Activated naive CD4-positive, alpha-beta T cell treated with anti-CD3 and anti-CD28 coated beads, Interleukin-2, amount 10 ng/mL, durations not matched to agents 7 days and 5 days (primary cell): ENCODE measurements at regions not wholly inside any gene's neighbourhood (a gene's known extent, or its start where the extent isn't known, plus 50 kb on each side); places are given as distances from the start of the nearest gene placed in this dataset.
"Not testable (repeated sequence)": the region's sequence is repeated elsewhere in the genome, so short reads cannot be mapped to it uniquely, and the experiment has no call there.

ENCODE experiments used
- CTCF ChIA-PET: fragments of 350-600 bp; sonication (Branson Sonifier 250); formaldehyde crosslinking; loops from one replicate; lab custom pipeline; 2021; ENCODE audit warnings: antibody characterized with exemption; lab: Charles Lee
- DNase-seq: peaks from one replicate; pipeline ENCODE4 v3.0.0-alpha.2; 2020
- H3K27ac Mint-ChIP-seq: one replicate; pipeline ENCODE4 v1.8.0; 2021; ENCODE audit warnings: mild to moderate bottlenecking, moderate library complexity, mixed read lengths
- H3K27me3 Mint-ChIP-seq: one replicate; pipeline ENCODE4 v1.8.0; 2021; ENCODE audit warnings: mild to moderate bottlenecking, mixed read lengths
- H3K36me3 Mint-ChIP-seq: one replicate; pipeline ENCODE4 v1.8.0; 2021; ENCODE audit warnings: mixed read lengths
- H3K4me1 Mint-ChIP-seq: one replicate; pipeline ENCODE4 v1.8.0; 2021; ENCODE audit warnings: mixed read lengths
- H3K4me3 Mint-ChIP-seq: one replicate; pipeline ENCODE4 v1.8.0; 2021; ENCODE audit warnings: mild to moderate bottlenecking, moderate library complexity, mixed read lengths
- H3K9me3 Mint-ChIP-seq: one replicate; pipeline ENCODE4 v1.8.0; 2021; ENCODE audit warnings: mixed read lengths

DNA sequence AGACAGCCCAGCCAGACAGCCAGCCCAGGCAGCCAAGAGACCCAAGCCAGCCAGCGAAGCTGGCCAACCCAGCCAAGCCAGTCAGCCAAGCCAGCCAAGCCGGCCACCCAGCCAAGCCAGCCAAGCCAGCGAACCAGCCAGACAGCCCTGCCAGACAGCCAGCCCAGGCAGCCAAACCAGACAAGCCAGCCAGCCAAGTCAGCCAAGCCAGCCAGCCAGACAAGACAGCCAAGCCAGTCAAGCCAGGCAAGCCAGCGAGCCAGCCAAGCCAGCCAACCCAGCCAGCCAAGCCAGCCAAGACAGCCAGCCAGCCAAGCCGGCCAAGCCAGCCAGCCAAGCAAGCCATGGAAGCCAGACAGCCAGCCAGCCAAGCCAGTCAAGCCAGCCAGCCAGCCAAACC is 327.9 kb upstream of the PLGLB2 start:
- DNase-seq, H3K27ac Mint-ChIP-seq, H3K36me3 Mint-ChIP-seq, H3K27me3 Mint-ChIP-seq, H3K4me3 Mint-ChIP-seq, H3K4me1 Mint-ChIP-seq, H3K9me3 Mint-ChIP-seq, CTCF ChIA-PET: not testable (repeated sequence)

- CTCF ChIA-PET, H3K27me3 Mint-ChIP-seq, H3K4me3 Mint-ChIP-seq, DNase-seq, H3K36me3 Mint-ChIP-seq, H3K4me1 Mint-ChIP-seq, H3K9me3 Mint-ChIP-seq, H3K27ac Mint-ChIP-seq: not testable (repeated sequence)
Measured at GRCh38 chr2:87420954-87421353, 326.9 kb upstream of the PLGLB2 start.

- H3K27me3 Mint-ChIP-seq, DNase-seq, H3K9me3 Mint-ChIP-seq, H3K4me1 Mint-ChIP-seq, H3K4me3 Mint-ChIP-seq, H3K36me3 Mint-ChIP-seq, H3K27ac Mint-ChIP-seq, CTCF ChIA-PET: not testable (repeated sequence)
Measured at GRCh38 chr2:87423796-87424762, 323.8 kb upstream of the PLGLB2 start.

- H3K36me3 Mint-ChIP-seq, H3K27ac Mint-ChIP-seq, H3K4me1 Mint-ChIP-seq, H3K27me3 Mint-ChIP-seq, H3K9me3 Mint-ChIP-seq, DNase-seq, H3K4me3 Mint-ChIP-seq, CTCF ChIA-PET: not testable (repeated sequence)
Measured at GRCh38 chr2:87424763-87425154, 323.1 kb upstream of the PLGLB2 start.

DNA sequence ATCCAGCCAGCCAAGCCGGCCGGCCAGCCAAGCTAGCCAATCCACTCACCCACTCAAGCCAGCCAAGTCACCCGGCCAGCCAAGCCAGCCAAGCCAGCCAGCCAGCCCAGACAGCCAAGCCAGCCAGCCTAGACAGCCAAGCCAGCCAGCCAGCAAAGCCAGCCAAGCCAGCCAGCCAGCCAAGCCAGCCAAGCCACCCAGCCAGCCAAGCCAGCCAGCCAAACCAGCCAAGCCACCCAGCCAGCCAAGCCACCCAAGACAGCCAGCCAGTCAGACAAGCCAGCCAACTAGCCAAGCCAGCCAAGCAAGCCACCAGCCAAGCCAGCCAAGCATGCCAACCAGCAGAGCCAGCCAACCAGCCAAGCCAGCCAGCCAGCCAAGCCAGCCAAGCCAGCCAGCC is 322.7 kb upstream of the PLGLB2 start:
- H3K4me1 Mint-ChIP-seq, CTCF ChIA-PET, H3K9me3 Mint-ChIP-seq, H3K4me3 Mint-ChIP-seq, DNase-seq, H3K36me3 Mint-ChIP-seq, H3K27ac Mint-ChIP-seq, H3K27me3 Mint-ChIP-seq: not testable (repeated sequence)

- H3K9me3 Mint-ChIP-seq, CTCF ChIA-PET, H3K4me1 Mint-ChIP-seq, H3K36me3 Mint-ChIP-seq, H3K27ac Mint-ChIP-seq, H3K27me3 Mint-ChIP-seq, DNase-seq, H3K4me3 Mint-ChIP-seq: not testable (repeated sequence)
Measured at GRCh38 chr2:87425717-87426116, 322.2 kb upstream of the PLGLB2 start.

DNA sequence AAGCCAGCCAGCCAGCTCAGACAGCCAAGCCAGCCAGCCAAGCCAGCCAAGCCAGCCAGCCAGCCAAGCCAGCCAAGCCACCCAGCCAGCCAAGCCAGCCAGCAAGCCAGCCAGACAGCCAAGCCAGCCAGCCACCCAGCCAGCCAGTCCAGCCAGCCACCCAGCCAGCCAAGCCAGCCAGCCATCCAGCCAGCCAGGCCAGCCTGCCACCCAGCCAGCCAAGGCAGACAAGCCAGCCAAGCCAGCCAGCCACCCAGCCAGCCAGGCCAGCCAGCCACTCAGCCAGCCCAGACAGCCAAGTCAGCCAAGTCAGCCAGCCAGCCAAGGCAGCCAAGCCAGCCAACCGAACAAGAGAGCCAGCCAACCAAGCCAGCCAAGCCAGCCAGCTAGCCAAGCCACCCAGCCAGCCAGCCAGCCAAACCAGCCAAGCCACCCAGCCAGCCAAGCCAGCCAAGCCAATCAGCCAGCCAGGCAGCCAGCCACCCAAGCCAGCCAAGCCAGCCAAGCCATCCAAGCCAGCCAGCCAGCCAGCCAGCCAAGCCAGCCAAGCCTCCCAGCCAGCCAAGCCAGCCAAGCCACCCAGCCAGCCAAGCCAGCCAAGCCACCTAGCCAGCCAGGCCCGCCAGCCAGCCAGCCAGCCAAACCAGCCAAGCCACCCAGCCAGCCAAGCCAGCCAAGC is 319.3 kb upstream of the PLGLB2 start:
- H3K27ac Mint-ChIP-seq, CTCF ChIA-PET, H3K4me3 Mint-ChIP-seq, H3K9me3 Mint-ChIP-seq, H3K36me3 Mint-ChIP-seq, H3K27me3 Mint-ChIP-seq, H3K4me1 Mint-ChIP-seq, DNase-seq: not testable (repeated sequence)

- H3K27me3 Mint-ChIP-seq, H3K9me3 Mint-ChIP-seq, CTCF ChIA-PET, H3K27ac Mint-ChIP-seq, DNase-seq, H3K36me3 Mint-ChIP-seq, H3K4me1 Mint-ChIP-seq, H3K4me3 Mint-ChIP-seq: not testable (repeated sequence)
Measured at GRCh38 chr2:87429206-87429930, 318.5 kb upstream of the PLGLB2 start.

- CTCF ChIA-PET, H3K27ac Mint-ChIP-seq, DNase-seq, H3K9me3 Mint-ChIP-seq, H3K36me3 Mint-ChIP-seq, H3K27me3 Mint-ChIP-seq, H3K4me3 Mint-ChIP-seq, H3K4me1 Mint-ChIP-seq: not testable (repeated sequence)
Measured at GRCh38 chr2:87429931-87430275, 318.0 kb upstream of the PLGLB2 start.

DNA sequence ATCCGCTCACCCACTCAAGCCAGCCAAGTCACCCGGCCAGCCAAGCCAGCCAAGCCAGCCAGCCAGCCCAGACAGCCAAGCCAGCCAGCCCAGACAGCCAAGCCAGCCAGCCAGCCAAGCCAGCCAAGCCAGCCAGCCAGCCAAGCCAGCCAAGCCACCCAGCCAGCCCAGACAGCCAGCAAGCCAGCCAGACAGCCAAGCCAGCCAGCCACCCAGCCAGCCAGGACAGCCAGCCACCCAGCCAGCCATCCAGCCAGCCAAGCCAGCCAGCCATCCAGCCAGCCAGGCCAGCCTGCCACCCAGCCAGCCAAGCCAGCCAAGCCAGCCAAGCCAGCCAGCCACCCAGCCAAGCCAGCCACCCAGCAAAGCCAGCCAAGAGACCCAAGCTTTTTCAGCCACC is 316.8 kb upstream of the PLGLB2 start:
- H3K27me3 Mint-ChIP-seq, CTCF ChIA-PET, H3K4me1 Mint-ChIP-seq, DNase-seq, H3K9me3 Mint-ChIP-seq, H3K4me3 Mint-ChIP-seq, H3K27ac Mint-ChIP-seq, H3K36me3 Mint-ChIP-seq: not testable (repeated sequence)

DNA sequence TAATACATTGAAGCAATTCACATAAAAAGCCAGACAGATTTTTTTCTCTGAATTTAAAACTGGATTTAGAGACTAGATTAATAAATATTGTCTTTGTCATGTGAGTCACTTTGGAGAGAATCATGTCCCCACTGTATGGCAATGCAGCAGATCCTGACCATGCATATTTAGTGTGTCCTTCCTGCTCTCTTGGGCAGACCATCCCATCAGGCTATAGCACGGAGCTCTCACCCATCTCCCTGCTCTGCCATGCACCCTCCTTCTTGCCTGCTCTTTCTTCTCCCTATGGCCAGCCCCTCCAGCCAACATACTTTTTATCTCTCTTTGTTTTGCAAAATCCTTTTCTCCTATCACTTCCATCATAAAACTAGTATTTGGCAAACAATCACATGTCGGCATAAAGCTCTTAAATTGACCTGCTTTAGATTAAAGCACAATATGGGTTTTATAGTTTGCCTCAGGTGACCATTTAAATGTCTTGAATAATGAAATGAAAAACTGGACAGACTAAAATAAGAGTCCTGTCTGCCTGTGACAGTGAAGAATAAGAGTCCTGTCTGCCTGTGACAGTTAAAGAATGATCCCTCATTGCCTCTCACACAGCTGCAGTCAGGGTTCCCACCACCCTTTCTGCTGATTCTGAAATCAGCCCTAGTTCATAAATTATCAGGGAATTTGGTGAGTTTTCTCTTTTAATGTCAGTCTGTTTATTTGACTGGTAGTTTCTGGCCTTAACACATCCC is 315.0 kb upstream of the PLGLB2 start:
- H3K9me3 Mint-ChIP-seq, CTCF ChIA-PET, H3K4me3 Mint-ChIP-seq, H3K27ac Mint-ChIP-seq, DNase-seq, H3K36me3 Mint-ChIP-seq, H3K4me1 Mint-ChIP-seq, H3K27me3 Mint-ChIP-seq: not testable (repeated sequence)

- H3K9me3 Mint-ChIP-seq, H3K4me1 Mint-ChIP-seq, H3K4me3 Mint-ChIP-seq, DNase-seq, H3K27ac Mint-ChIP-seq, H3K27me3 Mint-ChIP-seq, H3K36me3 Mint-ChIP-seq, CTCF ChIA-PET: not testable (repeated sequence)
Measured at GRCh38 chr2:87436007-87436406, 311.9 kb upstream of the PLGLB2 start.

DNA sequence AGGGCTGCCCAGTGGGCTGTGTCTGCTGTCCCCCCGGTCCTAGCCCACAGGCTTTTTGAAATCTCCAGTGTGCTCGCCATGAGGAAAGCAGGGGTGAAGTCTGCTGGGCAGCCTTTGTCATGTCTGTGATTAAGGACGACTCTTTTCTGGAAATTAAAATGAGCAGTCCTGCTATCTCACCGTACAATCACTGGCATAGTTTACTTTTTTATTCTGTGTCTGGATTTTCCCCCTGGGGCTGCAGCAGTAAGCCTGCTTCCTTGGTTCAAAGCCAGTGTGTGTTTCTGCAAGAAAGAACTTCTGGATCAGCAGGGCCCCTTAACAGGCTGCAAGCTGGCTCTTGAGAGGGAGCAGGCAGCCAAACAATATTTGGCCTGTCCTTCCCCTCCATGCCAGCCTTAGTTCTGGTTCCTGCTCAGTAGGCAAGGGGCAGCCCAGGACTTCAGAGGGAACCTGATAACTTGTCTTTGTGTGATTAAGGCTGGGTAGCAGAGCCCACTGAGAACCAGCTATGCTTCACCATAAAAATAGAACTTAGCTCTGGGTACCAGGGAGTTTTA is 310.1 kb upstream of the PLGLB2 start:
- H3K27ac Mint-ChIP-seq, CTCF ChIA-PET, H3K4me3 Mint-ChIP-seq, H3K36me3 Mint-ChIP-seq, H3K27me3 Mint-ChIP-seq, H3K9me3 Mint-ChIP-seq, DNase-seq: not testable (repeated sequence)
- H3K4me1 Mint-ChIP-seq, result peaks cover 12% of the 10 kb centered on the region
